NB4 (cell line): ENCODE measurements at regions not wholly inside any gene's neighbourhood (a gene's known extent, or its start where the extent isn't known, plus 50 kb on each side); places are given as distances from the start of the nearest gene placed in this dataset.

Source experiments
- MAX ChIP-seq: IDR thresholded peaks from 2 replicates; pipeline ENCODE4 v1.6.1; 2011; ENCODE audit warnings: low read depth, low read length
- MYC ChIP-seq: IDR thresholded peaks from 2 replicates; pipeline ENCODE4 v1.6.1; 2011; ENCODE audit warnings: low read depth, low read length
- POLR2A ChIP-seq: IDR thresholded peaks from 2 replicates; pipeline ENCODE4 v1.6.1; 2011; ENCODE audit warnings: mild to moderate bottlenecking; ENCODE audit not compliant: insufficient read length; ENCODE audit errors: extremely low read depth
- TF ChIP-seq, protein P1 (sequence below): IDR thresholded peaks from one replicate; pipeline ENCODE4 v1.5.1; 2012; ENCODE audit warnings: low read depth, low read length

GRCh38 chr3:153551536-153552285 is 389.7 kb downstream of the RAP2B start:
- TF ChIP-seq, protein P1, sequence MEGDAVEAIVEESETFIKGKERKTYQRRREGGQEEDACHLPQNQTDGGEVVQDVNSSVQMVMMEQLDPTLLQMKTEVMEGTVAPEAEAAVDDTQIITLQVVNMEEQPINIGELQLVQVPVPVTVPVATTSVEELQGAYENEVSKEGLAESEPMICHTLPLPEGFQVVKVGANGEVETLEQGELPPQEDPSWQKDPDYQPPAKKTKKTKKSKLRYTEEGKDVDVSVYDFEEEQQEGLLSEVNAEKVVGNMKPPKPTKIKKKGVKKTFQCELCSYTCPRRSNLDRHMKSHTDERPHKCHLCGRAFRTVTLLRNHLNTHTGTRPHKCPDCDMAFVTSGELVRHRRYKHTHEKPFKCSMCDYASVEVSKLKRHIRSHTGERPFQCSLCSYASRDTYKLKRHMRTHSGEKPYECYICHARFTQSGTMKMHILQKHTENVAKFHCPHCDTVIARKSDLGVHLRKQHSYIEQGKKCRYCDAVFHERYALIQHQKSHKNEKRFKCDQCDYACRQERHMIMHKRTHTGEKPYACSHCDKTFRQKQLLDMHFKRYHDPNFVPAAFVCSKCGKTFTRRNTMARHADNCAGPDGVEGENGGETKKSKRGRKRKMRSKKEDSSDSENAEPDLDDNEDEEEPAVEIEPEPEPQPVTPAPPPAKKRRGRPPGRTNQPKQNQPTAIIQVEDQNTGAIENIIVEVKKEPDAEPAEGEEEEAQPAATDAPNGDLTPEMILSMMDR, result no peak
- TF ChIP-seq POLR2A (no peak), MYC (no peak), MAX (no peak)
